ENCODE measurements at regions not wholly inside any gene's neighbourhood (a gene's known extent, or its start where the extent isn't known, plus 50 kb on each side); places are given as distances from the start of the nearest gene placed in this dataset.

- DNase-seq (no peak), FAIRE-seq (no peak), ATAC-seq (no peak)
- Histone ChIP-seq H3K4me1 (no peaks in the 10 kb centered on the region), H3K36me3 (no peaks in the 10 kb centered on the region), H3K9me3 (no peaks in the 10 kb centered on the region), H3K4me3 (no peak overlapping the region), H3K27me3 (no peaks in the 10 kb centered on the region), H3K27ac (no peak overlapping the region)
- intact Hi-C loops (cut with DNase I): no loop called here
- TF ChIP-seq CTCF (IDR thresholded peaks at IDR 0.05): no peak
- WGBS, 2 donors: 66 to 78% methylated on average over 2 of the region's 2 CpGs
Measured at GRCh38 chr10:4170181-4170580, 385.2 kb upstream of the KLF6 start.

- intact Hi-C loops (cut with DNase I): no loop called here
- Histone ChIP-seq H3K36me3 (no peaks in the 10 kb centered on the region), H3K9me3 (no peaks in the 10 kb centered on the region), H3K4me1 (no peaks in the 10 kb centered on the region), H3K27me3 (no peaks in the 10 kb centered on the region), H3K4me3 (no peak overlapping the region), H3K27ac (no peak overlapping the region)
- FAIRE-seq: no peak
- no peak for DNase-seq
- 64 to 90% methylated on average over 1 of the region's 1 CpG for WGBS, 2 donors
- no peak for TF ChIP-seq CTCF (IDR thresholded peaks at IDR 0.05)
- ATAC-seq: no peak
Measured at GRCh38 chr10:4169448-4169847, 384.4 kb upstream of the KLF6 start.

GRCh38 chr10:4167216-4167615, 382.2 kb upstream of the KLF6 start:
- Histone ChIP-seq H3K9me3 (no peaks in the 10 kb centered on the region), H3K4me3 (no peak overlapping the region), H3K4me1 (no peaks in the 10 kb centered on the region), H3K36me3 (no peaks in the 10 kb centered on the region), H3K27me3 (peaks cover 0 to under 1% (median 0%) of the 10 kb centered on the region in 4 donors), H3K27ac (no peak overlapping the region)
- FAIRE-seq (no peak), ATAC-seq (no peak), DNase-seq (no peak)
- TF ChIP-seq CTCF (IDR thresholded peaks at IDR 0.05): no peak
- WGBS, 2 donors: 69 to 82% methylated on average over 8 of the region's 8 CpGs
- intact Hi-C loops (cut with DNase I): no loop called here

- Histone ChIP-seq H3K4me1 (no peaks in the 10 kb centered on the region), H3K27ac (no peak overlapping the region), H3K27me3 (peaks cover 0 to 3% (median 0%) of the 10 kb centered on the region in 4 donors), H3K36me3 (no peaks in the 10 kb centered on the region), H3K9me3 (no peaks in the 10 kb centered on the region), H3K4me3 (no peak overlapping the region)
- 61 to 72% methylated on average over 7 of the region's 7 CpGs for WGBS, 2 donors
- intact Hi-C loops (cut with DNase I): no loop called here
- ATAC-seq (no peak), DNase-seq (no peak), FAIRE-seq (no peak)
- no peak for TF ChIP-seq CTCF (IDR thresholded peaks at IDR 0.05)
Measured at GRCh38 chr10:4162571-4163286, 377.7 kb upstream of the KLF6 start.

GRCh38 chr10:4159173-4159572, 374.2 kb upstream of the KLF6 start:
- 79 to 91% methylated on average over 6 of the region's 6 CpGs for WGBS, 2 donors
- H3K9me3 ChIP-seq: no peaks in the 10 kb centered on the region
- H3K4me1 ChIP-seq: no peaks in the 10 kb centered on the region
- FAIRE-seq: no peak
- no peak overlapping the region for H3K4me3 ChIP-seq
- no peak for TF ChIP-seq CTCF (IDR thresholded peaks at IDR 0.05)
- no peak for ATAC-seq
- H3K27ac ChIP-seq: no peak overlapping the region
- H3K27me3 ChIP-seq: peaks cover 0 to 3% (median 0%) of the 10 kb centered on the region in 4 donors
- intact Hi-C loops (cut with DNase I): no loop called here
- DNase-seq: no peak
- H3K36me3 ChIP-seq: no peaks in the 10 kb centered on the region

Data from pancreas (tissue), 10 donors.